ENCODE measurements at regions not wholly inside any gene's neighbourhood (a gene's known extent, or its start where the extent isn't known, plus 50 kb on each side); places are given as distances from the start of the nearest gene placed in this dataset.

DNA sequence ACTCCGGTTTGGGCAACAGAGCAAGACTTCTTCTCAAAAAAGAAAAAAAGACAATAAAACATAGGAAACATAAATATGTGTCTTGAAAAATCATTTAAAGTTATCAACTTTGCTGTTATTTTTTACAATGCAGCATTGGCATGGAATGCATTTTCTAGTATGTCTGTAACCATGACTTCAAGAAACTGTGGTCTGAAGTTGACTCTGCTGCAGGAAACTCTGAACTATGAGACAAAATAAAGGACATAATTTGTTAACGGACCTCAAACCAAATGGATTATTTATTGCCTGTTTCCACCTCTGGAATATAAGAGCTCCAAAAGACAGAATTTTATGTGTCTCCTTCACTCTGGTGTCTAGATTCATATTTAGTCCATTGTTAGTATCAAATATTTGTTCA is 79.1 kb downstream of the TRIB2 start:
- intact Hi-C loops (cut with DNase I), result loop anchor here in 3 of 10 donors (2.0 to 5.0 kb wide), 3 partner anchors 35 to 59 kb away; no protein-coding TSS in a partner anchor
- Histone ChIP-seq H3K4me1 (peaks cover 0 to 27% (median 6%) of the 10 kb centered on the region in 12 donors), H3K4me3 (no peak overlapping the region), H3K27ac (peak overlapping the region in 7 of 12 donors; percentile 1 to 55 (median 33)), H3K36me3 (no peaks in the 10 kb centered on the region), H3K27me3 (no peaks in the 10 kb centered on the region), H3K9me3 (peaks cover 0 to 8% (median 0%) of the 10 kb centered on the region in 12 donors)
- ATAC-seq (no peak), DNase-seq (no peak)
- WGBS, 4 donors, result 49 to 68% (median 56%) methylated on average over 2 of the region's 2 CpGs
- TF ChIP-seq POLR2A (IDR thresholded peaks at IDR 0.05) (no peak), CTCF (IDR thresholded peaks at IDR 0.05) (no peak)

- Histone ChIP-seq H3K4me3 (no peak overlapping the region), H3K4me1 (peaks cover 0 to 27% (median 6%) of the 10 kb centered on the region in 12 donors), H3K27me3 (no peaks in the 10 kb centered on the region), H3K27ac (peak overlapping the region in 6 of 12 donors; percentile 1 to 75 (median 56)), H3K36me3 (no peaks in the 10 kb centered on the region), H3K9me3 (peaks cover 0 to 15% (median 3%) of the 10 kb centered on the region in 12 donors)
- DNase-seq (peak in 4 of 5 donors; percentile 71 to 82 (median 76)), ATAC-seq (peak; percentile 87 to 94 (median 92))
- WGBS, 4 donors, result 82 to 92% (median 84%) methylated on average over 4 of the region's 4 CpGs
- TF ChIP-seq POLR2A (IDR thresholded peaks at IDR 0.05) (no peak), CTCF (IDR thresholded peaks at IDR 0.05) (no peak)
- intact Hi-C loops (cut with DNase I), result loop anchor here in 3 of 10 donors (2.0 to 5.0 kb wide), 3 partner anchors 36 to 59 kb away; no protein-coding TSS in a partner anchor
Observed at GRCh38 chr2:12796657-12797056, 79.9 kb downstream of the TRIB2 start.

DNA sequence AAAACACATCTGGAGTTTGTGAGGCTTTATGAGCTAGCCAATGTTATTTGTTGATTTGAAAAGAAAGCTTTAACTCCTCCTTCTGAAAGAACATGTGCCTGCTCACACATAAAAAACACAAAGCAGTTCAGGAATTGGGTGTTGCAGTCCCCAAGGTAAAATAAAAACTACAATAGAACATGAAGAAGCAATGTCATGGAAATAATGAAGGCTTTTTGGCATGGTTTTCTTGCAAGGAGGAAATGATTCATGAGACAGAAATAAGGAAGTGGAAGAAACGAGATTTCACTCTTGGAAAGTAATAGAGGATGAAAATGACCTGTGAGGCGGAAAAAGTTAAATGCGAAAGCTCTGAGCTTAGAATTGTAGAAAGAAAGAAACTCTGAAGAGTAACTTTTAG is 81.1 kb downstream of the TRIB2 start:
- intact Hi-C loops (cut with DNase I), result loop anchor here in 3 of 10 donors (2.0 to 5.0 kb wide), 4 partner anchors 27 to 61 kb away; no protein-coding TSS in a partner anchor
- Histone ChIP-seq H3K36me3 (no peaks in the 10 kb centered on the region), H3K4me1 (peaks cover 0 to 27% (median 6%) of the 10 kb centered on the region in 12 donors), H3K27ac (peak overlapping the region in 11 of 12 donors; percentile 31 to 80 (median 64)), H3K9me3 (peaks cover 0 to 22% (median 7%) of the 10 kb centered on the region in 12 donors), H3K27me3 (no peaks in the 10 kb centered on the region), H3K4me3 (no peak overlapping the region)
- TF ChIP-seq POLR2A (IDR thresholded peaks at IDR 0.05) (no peak), CTCF (IDR thresholded peaks at IDR 0.05) (no peak)
- 26 to 34% (median 31%) methylated on average over 3 of the region's 3 CpGs for WGBS, 4 donors
- peak; percentile 28 to 81 (median 73) for ATAC-seq
- DNase-seq, result no peak

DNA sequence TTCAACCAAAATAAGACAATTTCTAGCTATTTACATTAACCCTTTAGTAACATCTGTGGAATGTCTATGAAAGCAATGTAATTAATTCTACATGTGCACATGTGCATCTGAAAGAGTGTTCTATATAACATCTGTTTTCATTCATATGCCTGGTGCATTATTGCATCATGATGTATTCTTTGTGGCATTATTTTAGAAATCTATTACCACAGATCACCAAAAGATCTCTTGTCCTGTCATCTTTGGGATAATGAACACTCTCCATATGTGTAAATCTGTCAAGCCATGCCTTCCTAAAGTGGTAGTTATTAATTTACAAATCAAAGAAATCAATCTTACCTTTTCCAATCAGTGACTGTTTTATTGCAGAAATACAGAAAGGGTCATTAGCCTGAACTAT is 86.9 kb downstream of the TRIB2 start:
- no peak overlapping the region for H3K27ac ChIP-seq
- TF ChIP-seq CTCF (IDR thresholded peaks at IDR 0.05) (no peak), POLR2A (IDR thresholded peaks at IDR 0.05) (no peak)
- no peaks in the 10 kb centered on the region for H3K27me3 ChIP-seq
- intact Hi-C loops (cut with DNase I), result loop anchor here in 5 of 10 donors (5.0 to 10.0 kb wide), 3 partner anchors 69 to 201 kb away; no protein-coding TSS in a partner anchor
- ATAC-seq (no peak), DNase-seq (no peak)
- H3K4me3 ChIP-seq, result no peak overlapping the region
- peaks cover 7 to 39% (median 26%) of the 10 kb centered on the region in 12 donors for H3K4me1 ChIP-seq
- H3K36me3 ChIP-seq, result no peaks in the 10 kb centered on the region
- H3K9me3 ChIP-seq, result peaks cover 0 to 22% (median 7%) of the 10 kb centered on the region in 12 donors

All from heart left ventricle (tissue), 16 donors.